GM19238 (cell line): ENCODE measurements at regions not wholly inside any gene's neighbourhood (a gene's known extent, or its start where the extent isn't known, plus 50 kb on each side); places are given as distances from the start of the nearest gene placed in this dataset.
"Not testable (repeated sequence)": the region's sequence is repeated elsewhere in the genome, so short reads cannot be mapped to it uniquely, and the experiment has no call there.

Source experiments
- DNase-seq: peaks from one replicate; pipeline ENCODE4 v3.0.0; 2011; ENCODE audit warnings: low spot score; ENCODE audit not compliant: insufficient read length

DNA sequence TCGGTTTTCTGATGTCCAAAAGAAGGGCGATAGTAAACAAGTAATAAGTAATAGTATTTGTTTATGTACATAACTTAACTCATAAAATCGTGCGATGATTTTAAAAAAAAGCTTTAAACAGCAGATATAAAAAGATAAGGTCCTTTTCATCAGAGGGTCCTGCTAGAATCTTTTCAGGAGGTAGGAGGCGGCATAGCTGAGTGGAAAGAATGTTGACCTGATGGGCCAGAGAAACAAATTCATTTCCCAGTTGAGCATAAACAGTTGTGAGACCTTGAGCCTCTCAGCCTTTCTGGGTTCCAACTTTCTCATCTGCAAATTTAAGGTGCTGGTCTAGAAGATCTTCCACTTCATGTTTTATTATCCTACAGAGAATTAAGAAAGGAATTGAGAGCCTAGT lies 173.5 kb downstream of the LACC1 start:
- DNase-seq = no peak

DNA sequence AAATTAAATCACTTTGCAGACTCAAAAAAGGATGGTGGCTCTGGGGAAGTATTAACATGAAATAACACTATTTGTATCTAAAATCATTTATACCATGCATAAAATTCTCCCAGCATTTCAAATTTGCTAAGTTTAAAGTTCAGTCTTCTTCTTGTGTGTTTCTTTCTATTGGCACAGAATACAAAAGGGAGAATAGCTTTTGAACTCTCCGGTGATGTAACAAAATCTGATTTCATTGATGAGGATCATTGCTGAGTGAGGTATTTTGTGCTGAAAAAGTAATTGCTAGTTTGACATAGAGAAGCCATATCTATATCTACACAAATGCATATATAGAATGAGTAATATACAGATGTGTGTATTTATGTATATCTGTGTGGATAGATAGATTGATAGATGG lies 174.8 kb downstream of the LACC1 start:
- DNase-seq = no peak

DNA sequence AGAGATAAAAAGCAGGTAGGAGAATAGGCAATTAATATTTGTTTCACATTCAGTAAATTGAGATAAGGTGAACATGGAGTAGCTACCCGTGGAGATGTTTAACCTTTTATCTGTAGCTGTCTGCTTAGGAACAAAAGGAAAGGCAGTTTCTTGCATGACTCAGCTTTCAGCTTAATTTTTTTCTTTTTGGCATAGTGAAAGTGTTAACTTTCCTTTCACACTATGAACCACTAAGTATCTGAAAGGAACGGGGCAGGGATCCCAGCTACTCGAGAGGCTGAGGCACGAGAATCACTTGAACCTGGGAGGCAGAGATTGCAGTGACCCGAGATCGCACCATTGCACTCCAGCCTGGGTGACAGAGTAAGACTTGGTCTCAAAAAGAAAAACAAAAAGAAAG lies 176.0 kb downstream of the LACC1 start:
- DNase-seq = not testable (repeated sequence)

DNA sequence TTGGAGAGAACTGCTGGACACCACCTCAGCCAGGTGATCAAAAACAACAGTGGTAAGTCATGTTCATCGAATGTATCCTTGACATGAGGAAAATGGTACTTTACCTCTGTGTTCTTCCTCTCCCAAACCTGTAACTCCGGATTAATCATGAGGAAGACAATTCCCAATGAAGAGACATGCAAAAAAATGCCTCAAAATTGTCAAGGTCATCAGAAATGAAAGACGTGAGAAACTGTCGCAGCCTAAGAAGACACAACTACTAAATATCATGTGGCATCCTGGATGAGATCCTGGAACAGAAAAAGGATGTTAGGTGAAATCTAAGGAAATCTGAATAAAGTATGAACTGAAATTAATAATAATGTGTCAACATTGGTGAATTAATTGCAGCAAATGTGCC lies 178.4 kb downstream of the LACC1 start:
- DNase-seq = no peak

DNA sequence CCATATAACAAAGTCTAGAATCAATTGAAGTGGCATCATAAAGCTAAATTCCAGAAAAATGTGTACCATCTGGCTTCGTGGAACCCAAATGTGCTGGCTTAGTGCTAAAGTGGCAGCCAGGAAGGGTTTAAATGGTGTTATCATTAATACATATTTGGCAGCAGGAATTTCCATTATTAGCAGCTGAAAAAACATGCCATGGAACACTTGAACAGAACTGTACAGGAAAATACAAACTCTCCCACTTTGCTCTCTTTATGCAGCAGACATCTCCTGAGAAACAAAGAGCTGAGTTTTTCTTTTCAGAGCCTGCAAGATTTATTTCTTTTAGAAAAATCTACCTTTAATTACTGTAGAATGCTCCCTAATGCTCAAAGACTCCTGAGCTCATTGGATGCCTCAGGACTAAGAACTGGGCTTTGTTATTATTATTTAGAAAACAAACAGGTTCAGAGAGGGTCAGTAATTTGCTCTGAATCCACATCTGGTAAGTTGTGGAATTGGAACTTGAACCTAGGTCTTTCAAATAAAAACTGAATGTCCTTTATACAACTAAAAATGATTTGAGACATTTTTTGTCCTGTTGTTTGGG lies 179.0 kb downstream of the LACC1 start:
- no peak for DNase-seq

DNA sequence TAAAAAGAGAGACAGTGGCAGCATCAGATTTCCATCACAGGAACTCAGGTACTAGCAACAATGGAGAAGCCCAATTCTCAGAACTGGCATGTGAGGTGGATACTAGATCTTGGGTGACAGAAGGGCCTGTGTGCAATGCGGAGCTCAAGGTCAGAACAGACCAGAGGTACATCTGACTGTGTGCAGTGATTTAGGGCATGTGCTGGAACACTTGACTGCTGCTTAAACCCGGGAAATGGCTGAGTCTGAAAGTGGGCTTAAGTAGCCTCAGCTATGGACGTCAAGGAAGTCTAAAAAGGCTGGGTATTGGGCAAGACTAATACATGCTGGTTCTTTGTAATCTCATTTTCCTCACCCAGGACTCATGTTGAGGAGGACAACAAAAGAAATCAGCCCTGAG lies 182.2 kb downstream of the LACC1 start:
- no peak for DNase-seq

DNA sequence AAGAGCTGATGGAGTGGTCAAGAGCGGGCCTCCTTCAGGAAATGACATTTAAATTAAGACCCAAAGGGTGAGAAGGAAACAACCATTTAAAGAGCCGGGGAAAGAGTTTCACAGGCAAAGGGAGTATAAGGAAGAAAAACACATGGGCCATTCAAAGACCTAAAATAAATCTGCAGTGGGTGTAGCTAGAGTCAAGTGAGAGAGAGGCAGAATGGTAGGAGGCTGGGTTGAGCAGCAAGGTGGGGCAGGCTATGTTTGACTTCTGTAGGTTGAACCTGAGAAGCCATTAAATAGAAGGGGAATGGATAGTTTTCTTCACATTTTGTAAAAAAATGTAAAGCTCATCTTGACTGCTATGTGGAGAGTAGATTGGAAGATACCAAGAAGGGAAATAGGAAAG lies 183.8 kb downstream of the LACC1 start:
- no peak for DNase-seq

DNA sequence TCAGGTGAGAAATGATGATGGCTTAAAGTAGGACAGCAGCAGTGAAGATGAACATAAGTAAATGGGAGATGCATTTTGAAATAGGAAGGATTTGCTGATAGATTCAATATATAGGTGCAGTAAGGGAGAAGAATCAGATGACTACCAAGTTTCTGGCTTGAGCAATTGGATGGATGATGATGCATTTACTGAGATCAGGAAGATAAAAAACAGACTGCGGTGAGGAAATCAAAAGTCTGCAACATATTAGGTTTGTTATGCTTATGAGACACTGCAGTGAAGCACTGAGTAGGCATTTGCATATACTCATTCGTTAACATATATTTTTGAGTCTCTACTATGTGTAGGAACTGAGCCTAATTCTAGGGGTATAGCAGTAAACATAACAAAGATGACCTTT lies 184.2 kb downstream of the LACC1 start:
- no peak for DNase-seq

DNA sequence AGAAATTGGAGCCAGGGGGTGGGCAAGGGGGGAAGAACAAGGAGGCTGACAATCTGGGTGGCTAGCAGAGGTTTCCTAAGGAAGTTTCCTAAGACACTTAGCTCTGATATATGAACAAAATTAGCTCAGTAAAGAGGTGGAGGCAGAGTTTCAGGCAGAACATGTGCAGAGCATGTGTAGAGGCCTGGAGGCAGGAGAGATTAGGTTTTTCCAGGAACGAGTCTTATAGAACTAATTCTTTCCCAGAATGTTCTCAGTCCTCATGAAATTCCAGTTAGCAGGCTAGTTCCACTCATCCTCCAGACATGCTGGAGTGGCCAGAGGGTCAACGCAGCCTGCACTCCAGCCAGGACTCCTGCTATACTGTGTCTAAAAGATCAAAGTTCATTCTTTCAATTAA lies 184.7 kb downstream of the LACC1 start:
- DNase-seq = no peak

DNA sequence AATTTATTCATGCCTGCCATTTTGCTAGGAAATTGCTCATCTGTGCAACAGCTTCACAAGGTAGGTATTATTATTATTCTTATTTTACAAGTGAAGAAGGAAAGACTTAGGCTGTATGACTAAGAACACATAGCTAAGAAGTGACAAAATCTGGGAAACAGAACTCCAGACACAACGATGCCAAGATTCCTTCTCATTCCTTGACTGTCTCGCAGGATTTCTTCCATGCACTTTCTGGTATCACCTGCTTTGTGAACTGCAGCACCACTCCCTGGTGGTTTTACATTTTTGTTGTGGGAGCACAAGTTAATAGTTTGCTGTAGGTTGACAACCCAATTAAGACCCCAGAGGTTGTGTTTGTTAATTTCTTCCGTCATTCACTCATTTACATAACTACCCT lies 188.5 kb downstream of the LACC1 start:
- DNase-seq = no peak

DNA sequence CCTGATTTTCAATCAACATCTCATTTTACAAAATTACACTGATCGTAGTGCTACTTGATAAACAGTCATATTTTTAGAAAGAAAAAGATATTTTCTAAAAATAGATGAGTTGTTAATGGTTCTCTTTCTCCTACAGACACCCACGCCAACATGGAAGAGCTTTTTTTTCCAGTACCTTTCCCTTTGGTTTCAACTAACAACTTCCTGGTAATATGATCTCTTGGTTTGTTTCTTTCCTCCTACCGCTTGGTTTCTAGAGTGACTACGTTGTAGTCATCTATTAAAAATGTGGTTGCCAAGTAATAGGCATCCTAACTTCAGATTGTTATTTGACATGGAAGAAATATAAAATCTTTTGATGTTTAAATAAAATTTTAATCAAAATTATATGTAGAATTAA lies 189.0 kb downstream of the LACC1 start:
- no peak for DNase-seq

DNA sequence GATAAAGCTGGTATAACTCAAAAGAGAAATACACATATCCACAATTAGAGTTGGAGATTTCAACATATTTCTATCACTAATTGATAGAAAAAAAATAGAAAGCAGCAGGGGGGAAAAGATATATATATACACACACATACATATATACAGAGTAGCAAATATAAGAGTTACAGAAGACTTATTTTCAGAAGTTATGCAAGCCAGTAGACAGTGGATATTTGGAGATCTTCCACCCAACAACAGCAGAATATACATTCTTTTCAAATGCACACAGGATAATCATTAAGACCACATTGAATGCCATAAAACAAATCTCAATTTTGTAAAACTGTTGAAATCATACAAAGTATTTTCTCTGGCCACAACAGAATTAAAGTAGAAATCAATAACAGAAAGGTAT lies 192.8 kb downstream of the LACC1 start:
- DNase-seq = no peak

DNA sequence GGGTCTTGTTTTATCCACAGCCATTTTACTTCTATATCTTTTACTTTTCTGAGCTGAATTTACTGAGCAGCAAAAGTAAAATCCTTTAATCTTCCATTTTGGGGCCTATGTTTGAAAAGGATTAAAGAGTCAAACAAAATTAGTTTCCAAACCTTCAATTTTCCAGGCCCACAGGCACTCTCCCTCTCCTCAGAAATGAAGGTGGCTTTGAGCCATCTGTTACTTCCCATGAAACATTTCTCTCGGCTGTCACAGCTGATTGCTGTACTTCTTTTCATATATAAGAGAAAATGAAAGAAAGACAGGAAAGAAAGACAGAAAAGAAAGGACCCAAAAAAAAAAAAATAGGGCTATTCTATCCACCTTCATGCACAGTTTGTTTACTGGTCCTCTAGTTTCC lies 194.9 kb downstream of the LACC1 start:
- DNase-seq = no peak

DNA sequence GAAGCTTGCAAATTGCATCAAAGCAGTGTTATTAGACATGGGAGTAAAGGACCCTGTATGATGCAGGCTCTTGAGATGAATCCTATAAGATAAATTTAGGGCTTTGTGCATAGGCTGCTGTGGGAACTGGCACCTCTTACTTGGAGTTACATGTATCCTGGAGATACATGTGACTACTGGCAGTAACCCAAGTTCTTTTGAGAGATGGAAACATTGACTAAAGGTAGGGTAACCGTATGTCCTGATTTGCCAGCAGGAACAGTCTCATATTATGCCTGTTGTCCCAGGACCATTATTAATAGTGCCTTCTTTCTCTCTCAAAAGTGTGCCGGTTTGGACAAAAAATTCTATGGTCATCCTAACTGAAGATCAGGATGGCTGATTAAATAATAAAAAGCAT lies 195.4 kb downstream of the LACC1 start:
- no peak for DNase-seq

DNA sequence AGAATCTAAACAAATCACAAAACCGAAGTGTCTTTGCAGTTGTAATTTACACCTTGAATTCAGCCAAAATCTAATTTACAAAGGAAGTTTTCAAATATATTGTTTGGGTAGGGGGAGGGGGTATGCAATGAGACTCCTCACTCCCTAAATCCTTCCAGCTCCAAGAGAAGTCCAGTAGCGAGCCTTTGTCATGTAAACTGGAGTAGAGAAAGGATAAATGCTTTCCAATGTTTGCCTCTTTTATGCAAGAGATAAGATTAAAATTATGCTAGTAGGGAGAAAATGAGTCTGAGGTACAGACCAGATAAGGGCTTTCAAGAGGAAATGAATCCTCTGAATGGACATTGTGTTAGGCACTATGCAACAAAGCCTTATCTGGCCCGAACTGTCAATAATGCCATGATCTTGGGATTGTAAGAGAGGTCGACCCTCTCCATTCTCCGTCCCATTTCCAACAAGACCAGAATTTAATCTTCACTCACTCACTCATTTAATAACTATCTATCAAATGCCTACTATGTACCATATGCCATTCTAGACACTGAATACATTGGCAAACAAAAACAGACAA lies 199.2 kb downstream of the LACC1 start:
- no peak for DNase-seq

DNA sequence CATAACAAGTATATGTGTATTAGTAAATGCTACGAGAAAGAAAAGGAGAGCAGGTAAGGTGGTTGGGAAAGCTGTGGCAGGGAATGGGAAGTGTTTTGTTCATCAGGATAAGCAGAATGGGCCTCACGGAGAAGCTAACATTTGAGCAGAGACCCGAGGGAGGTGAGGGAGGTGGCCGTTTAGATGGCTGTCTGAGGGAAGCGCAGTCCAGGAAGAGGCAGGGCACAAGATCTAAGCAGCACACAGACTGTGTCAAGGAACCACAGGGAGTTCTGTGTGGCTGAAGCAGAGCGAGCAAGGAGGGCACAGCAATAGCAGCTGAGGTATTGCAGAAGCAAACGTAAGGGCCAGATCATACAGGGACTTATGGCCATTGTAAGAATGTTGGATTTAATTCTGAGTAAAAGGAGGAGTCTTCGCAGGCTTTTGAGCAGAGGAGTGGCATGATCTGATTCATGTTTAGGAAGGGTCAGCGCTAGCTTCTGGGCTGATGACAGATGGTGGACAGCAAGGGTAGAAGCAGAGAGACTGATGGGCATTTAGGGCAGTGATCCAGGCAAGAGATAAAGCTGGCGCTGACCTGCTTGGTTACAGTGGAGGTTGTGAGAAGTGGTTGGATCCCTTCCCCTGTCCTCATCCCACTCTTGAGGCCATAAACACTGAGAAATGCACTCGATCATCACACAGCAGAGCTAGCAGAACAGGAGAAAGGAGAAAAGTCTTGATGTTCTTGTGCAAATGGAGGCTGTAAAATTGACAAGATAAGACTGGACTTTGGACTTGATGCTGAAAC lies 199.9 kb downstream of the LACC1 start:
- no peak for DNase-seq

DNA sequence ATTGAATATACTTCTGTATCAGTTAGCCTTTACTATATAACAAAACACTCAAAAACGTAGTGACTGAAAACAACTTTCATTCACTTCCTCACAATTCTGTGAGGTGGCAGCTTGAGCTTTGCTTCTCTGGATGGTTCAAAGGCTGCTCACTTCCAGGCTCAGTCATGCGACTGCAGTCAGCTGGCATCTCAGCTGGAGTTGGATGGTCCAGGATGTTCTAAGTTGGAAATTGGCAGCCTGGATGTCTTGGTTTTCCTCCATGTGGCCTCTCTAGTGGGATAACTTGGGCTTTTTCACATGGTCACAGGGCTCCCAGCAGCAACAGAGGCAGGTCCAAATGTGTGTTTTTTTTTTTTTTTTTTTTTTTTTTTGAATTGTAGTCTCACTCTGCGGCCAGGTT lies 204.4 kb downstream of the LACC1 start:
- DNase-seq = no peak

DNA sequence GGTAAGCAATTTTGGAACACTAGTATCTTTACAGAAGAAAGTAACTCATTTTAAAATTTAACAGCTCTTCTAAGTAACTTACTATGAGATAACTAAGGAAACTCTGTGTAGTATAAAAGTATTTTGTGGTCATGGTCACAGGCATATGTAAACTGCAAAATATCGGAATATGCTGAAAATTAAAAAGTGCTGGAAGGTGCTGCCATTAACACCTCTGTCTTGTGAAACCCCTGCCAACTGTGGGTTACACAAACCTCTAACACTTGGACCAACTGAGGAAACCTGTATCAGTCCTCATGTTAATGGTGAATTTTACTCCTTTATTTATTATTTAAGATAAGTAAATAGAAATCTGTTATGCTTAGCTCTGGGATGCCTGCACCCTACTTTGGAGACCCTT lies 206.7 kb downstream of the LACC1 start:
- no peak for DNase-seq

DNA sequence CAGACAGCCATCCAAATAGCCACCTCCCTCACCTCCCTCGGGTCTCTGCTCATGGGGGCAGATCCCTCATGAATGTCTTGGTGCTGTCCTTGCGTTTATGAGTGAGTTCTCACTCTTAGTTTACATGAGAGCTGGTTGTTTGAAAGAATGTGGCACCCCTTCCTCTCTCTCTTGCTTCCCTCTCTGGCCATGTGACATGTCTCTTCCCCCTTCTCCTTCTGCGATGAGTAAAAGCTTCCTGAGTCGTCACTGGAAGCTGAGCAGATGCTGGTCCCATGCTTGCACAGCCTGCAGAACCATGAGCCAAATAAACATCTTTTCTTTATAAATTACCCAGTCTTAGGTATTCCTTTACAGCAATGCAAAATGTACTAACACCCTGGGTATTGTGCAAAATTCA lies 208.7 kb downstream of the LACC1 start:
- DNase-seq = no peak

DNA sequence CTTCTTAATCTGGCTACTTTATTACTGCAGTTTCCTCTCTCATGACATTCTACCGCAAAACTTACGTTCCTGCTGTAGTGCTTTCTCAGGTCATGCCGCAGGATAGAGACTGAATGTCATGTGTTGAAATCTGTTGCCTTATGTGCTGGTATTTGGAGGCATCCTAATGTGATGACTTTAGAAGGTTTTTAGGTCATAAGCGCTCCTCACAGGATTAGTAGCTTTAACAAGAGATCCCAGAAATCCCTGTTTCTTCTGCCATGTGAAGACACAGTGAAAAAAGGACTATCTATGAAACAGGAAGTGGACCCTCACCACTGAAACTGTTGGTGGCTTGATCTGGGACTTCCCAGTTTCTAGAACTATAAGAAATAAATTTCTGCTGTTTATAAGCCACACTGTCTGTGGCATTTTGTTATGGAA lies 209.3 kb downstream of the LACC1 start:
- DNase-seq = no peak

DNA sequence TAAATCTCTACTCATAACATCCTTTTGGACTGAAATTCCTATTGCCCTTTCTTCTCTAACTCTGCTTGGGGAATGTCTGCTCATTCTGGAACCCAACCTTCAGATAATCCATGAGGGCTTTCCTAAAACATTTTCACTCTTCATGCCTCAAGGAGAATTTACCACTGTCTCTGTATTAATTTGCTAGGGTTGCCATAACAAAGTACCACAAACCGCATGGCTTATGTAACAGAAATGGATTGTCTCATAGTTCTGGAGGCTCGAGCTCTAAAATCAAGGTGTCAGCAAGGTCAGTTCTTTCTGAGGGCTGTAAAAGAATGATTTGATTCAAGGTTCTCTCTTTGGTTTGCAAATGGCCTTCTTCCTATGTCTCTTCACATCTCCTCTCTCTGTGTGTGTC lies 209.7 kb downstream of the LACC1 start:
- DNase-seq = no peak

DNA sequence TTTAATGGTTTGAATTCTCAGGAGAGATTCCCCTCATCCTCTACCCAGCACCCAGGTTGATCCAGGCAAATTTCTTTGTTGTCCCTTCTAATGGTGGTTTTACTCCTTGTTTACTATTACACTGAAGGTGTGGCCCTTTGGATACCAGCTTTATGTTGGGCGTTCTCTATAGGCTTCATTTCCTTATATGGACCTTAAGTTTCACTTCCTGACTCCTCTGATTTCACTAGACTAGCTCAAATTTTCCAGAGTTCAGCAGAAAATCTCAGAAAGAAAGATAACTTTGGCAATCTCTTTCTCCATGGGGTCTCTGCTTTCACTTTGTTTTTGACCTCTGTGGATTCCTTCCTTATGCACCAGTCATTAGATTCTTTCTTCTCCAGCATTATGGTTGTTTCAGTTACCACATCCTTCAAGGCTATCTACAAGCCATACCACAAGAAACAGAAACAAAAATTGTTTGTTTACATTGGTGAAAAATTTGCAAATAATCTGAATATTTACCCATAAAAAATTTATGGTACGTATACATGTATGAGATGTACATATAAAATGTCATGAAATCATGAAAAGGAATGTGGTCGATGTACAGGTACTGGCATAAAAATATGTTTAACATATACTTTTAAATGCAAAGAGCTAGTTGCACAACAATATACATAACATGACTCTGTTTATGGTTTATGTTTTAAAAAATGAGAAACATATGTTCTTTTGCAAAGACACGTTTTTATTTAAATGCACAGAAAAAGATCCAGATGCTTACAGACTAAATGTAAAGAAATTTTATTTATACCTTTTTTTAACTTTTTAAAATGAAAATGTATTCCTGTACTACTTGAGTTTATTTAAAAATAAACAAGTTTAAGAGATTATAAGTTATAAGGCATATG lies 212.6 kb downstream of the LACC1 start:
- DNase-seq = no peak
